KMS-11 (cell line): ENCODE measurements at regions not wholly inside any gene's neighbourhood (a gene's known extent, or its start where the extent isn't known, plus 50 kb on each side); places are given as distances from the start of the nearest gene placed in this dataset.

Source experiments
- H2AFZ ChIP-seq: fragments of 200-600 bp; sonication (generic); 2 replicates; pipeline ENCODE4 v1.6.1; 2016; ENCODE audit warnings: antibody characterized with exemption, mixed run types, low read depth
- H3K27ac ChIP-seq: fragments of 200-600 bp; sonication (generic); 2 replicates; pipeline ENCODE4 v1.6.1; 2016; ENCODE audit warnings: mild to moderate bottlenecking, mixed run types
- H3K27me3 ChIP-seq: fragments of 200-600 bp; sonication (generic); 2 replicates; pipeline ENCODE4 v1.6.1; 2017; ENCODE audit warnings: mild to moderate bottlenecking, low read depth, mixed run types, moderate library complexity; ENCODE audit not compliant: insufficient read depth
- H3K36me3 ChIP-seq: fragments of 200-600 bp; sonication (generic); 2 replicates; pipeline ENCODE4 v1.6.1; 2017; ENCODE audit warnings: mild to moderate bottlenecking, mixed run types; ENCODE audit not compliant: insufficient read depth
- H3K4me1 ChIP-seq: fragments of 200-600 bp; sonication (generic); 2 replicates; pipeline ENCODE4 v1.6.1; 2016; ENCODE audit warnings: mild to moderate bottlenecking, low read depth, mixed run types; ENCODE audit not compliant: poor library complexity, severe bottlenecking
- H3K4me2 ChIP-seq: fragments of 200-600 bp; sonication (generic); 2 replicates; pipeline ENCODE4 v1.7.0; 2016; ENCODE audit warnings: mild to moderate bottlenecking, mixed run types
- H3K4me3 ChIP-seq: fragments of 200-600 bp; sonication (generic); IDR thresholded peaks from 2 replicates; pipeline ENCODE4 v1.6.1; 2017; ENCODE audit warnings: low read depth, low read length, mixed read lengths; ENCODE audit not compliant: insufficient read depth
- H3K79me2 ChIP-seq: fragments of 200-600 bp; sonication (generic); 2 replicates; pipeline ENCODE4 v1.6.1; 2016; ENCODE audit warnings: low read depth, mixed run types; ENCODE audit not compliant: insufficient read depth
- H3K9ac ChIP-seq: fragments of 200-600 bp; sonication (generic); 2 replicates; pipeline ENCODE4 v1.6.1; 2016; ENCODE audit warnings: mild to moderate bottlenecking, mixed run types
- H4K20me1 ChIP-seq: fragments of 200-600 bp; sonication (generic); 2 replicates; pipeline ENCODE4 v1.6.1; 2016; ENCODE audit warnings: mild to moderate bottlenecking, mixed run types; ENCODE audit not compliant: insufficient read depth
- TF ChIP-seq, protein P1 (sequence below): fragments of 200-600 bp; sonication (generic); conservative IDR thresholded peaks from 2 replicates; pipeline ENCODE4 v1.6.1; 2017; ENCODE audit warnings: low read depth, mild to moderate bottlenecking, antibody characterized with exemption, low read length, moderate library complexity, mixed read lengths

- Histone ChIP-seq H3K4me1 (no peaks in the 10 kb centered on the region), H3K9ac (no peak overlapping the region), H2AFZ (no peak overlapping the region), H3K27ac (no peak overlapping the region), H4K20me1 (no peaks in the 10 kb centered on the region), H3K36me3 (no peaks in the 10 kb centered on the region), H3K4me2 (no peak overlapping the region), H3K4me3 (no peak overlapping the region), H3K79me2 (no peaks in the 10 kb centered on the region), H3K27me3 (no peaks in the 10 kb centered on the region)
- TF ChIP-seq, protein P1, sequence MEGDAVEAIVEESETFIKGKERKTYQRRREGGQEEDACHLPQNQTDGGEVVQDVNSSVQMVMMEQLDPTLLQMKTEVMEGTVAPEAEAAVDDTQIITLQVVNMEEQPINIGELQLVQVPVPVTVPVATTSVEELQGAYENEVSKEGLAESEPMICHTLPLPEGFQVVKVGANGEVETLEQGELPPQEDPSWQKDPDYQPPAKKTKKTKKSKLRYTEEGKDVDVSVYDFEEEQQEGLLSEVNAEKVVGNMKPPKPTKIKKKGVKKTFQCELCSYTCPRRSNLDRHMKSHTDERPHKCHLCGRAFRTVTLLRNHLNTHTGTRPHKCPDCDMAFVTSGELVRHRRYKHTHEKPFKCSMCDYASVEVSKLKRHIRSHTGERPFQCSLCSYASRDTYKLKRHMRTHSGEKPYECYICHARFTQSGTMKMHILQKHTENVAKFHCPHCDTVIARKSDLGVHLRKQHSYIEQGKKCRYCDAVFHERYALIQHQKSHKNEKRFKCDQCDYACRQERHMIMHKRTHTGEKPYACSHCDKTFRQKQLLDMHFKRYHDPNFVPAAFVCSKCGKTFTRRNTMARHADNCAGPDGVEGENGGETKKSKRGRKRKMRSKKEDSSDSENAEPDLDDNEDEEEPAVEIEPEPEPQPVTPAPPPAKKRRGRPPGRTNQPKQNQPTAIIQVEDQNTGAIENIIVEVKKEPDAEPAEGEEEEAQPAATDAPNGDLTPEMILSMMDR: no peak
These were observed 109.9 kb upstream of the TTC14 start for GRCh38 chr3:180492047-180492446.

DNA sequence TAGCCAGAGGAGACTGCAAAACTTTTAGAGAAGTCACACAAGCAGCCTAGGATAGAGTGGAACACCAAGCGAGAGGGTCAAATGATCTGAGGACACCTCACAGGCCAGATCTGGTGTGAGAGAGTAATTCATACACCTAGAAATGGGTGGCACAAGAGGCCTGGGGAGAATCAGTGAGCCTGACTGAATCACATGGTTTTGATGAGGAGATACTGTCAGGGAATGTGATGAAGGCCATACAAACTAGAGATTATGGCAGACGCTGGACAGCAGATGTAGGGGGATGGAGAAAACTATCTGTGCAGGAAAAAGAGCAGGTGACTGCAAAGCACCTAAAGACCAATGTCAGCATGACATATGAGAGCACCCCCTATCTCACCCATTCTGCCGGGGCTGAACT, 105.0 kb upstream of the TTC14 start:
- no peak overlapping the region for H2AFZ ChIP-seq
- no peaks in the 10 kb centered on the region for H3K4me1 ChIP-seq
- TF ChIP-seq, protein P1: no peak
- no peak overlapping the region for H3K9ac ChIP-seq
- H3K36me3 ChIP-seq: no peaks in the 10 kb centered on the region
- no peaks in the 10 kb centered on the region for H4K20me1 ChIP-seq
- H3K27ac ChIP-seq: no peak overlapping the region
- H3K4me3 ChIP-seq: no peak overlapping the region
- no peaks in the 10 kb centered on the region for H3K79me2 ChIP-seq
- H3K4me2 ChIP-seq: no peak overlapping the region
- H3K27me3 ChIP-seq: no peaks in the 10 kb centered on the region

GRCh38 chr3:180516368-180516767, 85.6 kb upstream of the TTC14 start:
- Histone ChIP-seq H3K36me3 (no peaks in the 10 kb centered on the region), H4K20me1 (no peaks in the 10 kb centered on the region), H3K4me3 (no peak overlapping the region), H3K4me1 (no peaks in the 10 kb centered on the region), H3K79me2 (no peaks in the 10 kb centered on the region), H2AFZ (no peak overlapping the region), H3K27ac (no peak overlapping the region), H3K27me3 (no peaks in the 10 kb centered on the region), H3K4me2 (no peak overlapping the region), H3K9ac (no peak overlapping the region)
- TF ChIP-seq, protein P1: no peak

DNA sequence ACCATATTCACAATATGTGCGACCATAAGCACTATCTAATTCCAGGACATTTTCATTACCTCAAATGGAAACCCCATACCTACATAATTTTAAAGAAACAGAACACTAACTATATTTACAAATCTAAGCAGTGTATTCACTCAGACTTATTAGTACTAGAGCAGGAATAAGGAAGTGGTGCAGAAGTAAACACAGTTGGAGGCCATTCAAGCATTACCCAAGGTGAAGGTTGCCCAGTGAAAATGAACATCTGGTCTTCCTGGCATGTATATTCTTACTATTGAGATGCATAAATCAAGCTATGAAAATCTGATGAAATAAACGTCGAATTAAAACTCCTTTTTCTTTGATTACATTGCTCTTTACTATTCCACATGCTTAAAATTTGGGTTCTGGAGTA, 78.9 kb upstream of the TTC14 start:
- Histone ChIP-seq H2AFZ (no peak overlapping the region), H4K20me1 (no peaks in the 10 kb centered on the region), H3K4me2 (no peak overlapping the region), H3K4me1 (no peaks in the 10 kb centered on the region), H3K27me3 (no peaks in the 10 kb centered on the region), H3K9ac (no peak overlapping the region), H3K27ac (no peak overlapping the region), H3K79me2 (no peaks in the 10 kb centered on the region), H3K4me3 (no peak overlapping the region), H3K36me3 (no peaks in the 10 kb centered on the region)
- TF ChIP-seq, protein P1: no peak
